Activated T-cell treated with anti-CD3 and anti-CD28 coated beads for 1 hour (primary cell): ENCODE measurements at regions not wholly inside any gene's neighbourhood (a gene's known extent, or its start where the extent isn't known, plus 50 kb on each side); places are given as distances from the start of the nearest gene placed in this dataset.
"Not testable (repeated sequence)": the region's sequence is repeated elsewhere in the genome, so short reads cannot be mapped to it uniquely, and the experiment has no call there.

Experiments used
- DNase-seq: peaks from one replicate; pipeline ENCODE4 v3.0.0-alpha.2; 2020; ENCODE audit warnings: low read depth

DNA sequence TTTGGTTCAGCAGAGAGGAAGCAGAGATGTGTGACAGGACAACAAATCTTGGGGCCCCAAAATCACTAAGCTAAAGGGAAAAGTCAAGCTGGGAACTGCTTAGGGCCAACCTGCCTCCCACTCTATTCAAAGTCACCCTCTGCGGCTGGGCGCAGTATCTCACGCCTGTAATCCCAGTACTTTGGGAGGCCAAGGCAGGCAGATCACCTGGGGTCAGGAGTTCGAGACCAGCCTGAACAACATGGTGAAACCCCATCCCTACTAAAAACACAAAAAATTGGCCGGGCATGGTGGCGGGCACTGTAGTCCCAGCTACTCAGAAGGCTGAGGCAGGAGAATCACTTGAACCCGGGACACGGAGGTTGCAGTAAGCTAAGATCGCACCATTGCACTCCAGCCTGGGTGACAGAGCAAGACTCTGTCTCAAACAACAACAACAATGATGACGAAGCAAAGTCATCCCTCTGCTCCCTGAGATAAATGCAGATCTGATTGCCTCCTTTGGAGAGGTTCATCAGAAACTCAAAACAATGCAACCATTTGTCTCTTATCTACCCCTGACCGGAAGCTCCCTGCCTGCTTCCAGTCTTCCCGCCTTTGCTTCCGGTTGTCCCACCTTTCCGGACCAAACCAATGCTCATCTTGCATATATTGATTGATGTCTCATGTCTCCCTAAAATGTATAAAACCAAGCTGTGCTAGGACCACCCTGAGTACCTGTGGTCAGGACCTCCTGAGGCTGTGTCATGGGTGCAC, 136.4 kb upstream of the AFDN start:
- DNase-seq, result not testable (repeated sequence)

DNA sequence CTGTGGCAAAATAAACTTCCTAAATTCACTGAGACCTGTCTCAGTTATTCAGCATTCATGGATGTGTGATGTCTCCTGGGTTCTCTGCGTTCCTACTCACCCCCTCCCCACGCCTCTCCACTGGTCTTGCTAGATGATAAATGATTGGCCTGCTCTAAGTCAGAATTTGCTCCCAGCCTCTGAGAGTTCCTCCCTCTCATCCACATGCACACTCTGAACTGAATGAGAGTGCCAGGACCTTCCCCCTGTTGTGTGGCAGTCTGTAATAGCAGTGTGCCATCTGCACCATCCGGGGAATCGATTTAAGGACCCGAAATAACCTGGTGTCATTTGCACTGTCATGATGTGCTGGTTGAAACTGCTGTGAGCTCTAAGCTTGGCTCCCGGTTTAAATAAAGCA, 135.8 kb upstream of the AFDN start:
- DNase-seq, result no peak

DNA sequence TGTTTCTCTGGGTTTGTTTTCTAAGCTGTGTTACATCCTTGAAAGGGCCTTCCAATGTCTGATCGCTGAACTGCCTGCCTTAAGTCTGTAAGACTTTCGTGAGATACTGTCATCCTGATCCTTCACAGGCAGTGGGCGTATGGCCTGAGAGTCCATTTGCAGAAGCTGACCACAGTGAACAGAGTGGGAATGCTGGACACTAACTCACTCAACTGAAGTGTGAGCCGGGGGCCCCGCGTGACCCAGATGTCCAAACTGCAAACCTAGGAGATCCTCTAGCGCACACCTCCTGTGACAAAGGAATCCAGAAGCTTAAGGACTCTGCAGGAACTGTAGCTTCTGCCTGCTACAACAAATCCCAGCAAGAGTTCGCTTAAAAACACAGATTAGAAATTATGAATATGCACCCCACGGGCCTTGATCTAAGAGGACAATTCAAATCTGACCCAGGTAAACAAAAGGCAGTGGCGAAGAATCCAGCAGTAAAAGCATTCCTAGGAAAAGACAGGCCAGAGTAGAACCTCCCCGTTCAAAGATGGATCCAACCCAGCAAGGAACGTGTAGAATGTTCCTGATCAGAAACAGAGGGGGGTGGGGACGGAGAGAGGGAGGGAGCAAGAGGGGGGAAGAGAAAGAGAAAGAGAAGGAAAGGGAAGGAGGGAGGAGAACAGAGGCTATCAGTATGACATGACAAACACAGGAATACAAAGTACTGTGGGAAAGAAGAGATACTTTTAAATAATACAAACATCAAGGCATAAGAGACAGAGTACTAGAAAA, 135.0 kb upstream of the AFDN start:
- DNase-seq, result no peak

DNA sequence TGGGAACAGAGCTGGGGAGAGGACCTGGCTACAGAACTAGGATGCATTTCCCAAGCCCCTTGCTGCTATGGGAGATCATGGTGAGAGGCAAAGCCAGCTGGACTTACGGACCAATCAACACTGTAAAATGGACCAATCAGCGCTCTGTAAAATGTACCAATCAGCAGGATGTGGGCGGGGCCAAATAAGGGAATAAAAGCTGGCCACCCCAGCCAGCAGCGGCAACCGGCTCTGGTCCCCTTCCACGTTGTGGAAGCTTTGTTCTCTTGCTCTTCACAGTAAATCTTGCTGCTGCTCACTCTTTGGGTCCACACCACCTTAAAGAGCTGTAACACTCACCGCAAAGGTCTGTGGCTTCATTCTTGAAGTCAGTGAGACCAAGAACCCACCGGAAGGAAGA, 133.2 kb upstream of the AFDN start:
- DNase-seq, result not testable (repeated sequence)

DNA sequence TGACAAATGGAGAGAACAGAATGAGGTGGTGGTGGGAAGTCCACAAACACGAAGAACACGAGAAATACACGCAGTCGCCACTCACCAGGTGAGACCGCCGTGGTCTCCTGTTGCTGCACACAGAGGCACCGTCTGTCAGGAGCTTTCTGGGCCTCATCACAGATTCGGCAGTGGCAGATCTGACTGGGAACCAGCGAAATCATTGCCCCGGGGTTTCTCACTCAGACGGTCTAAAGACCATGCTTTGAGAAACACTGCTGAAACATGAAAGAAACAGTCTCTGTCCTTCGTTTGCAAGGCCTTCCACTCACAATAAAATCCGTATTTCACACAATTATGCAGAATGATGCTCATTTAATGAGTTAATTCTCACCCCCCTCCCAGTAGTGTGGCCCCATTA, 130.9 kb upstream of the AFDN start:
- no peak for DNase-seq

DNA sequence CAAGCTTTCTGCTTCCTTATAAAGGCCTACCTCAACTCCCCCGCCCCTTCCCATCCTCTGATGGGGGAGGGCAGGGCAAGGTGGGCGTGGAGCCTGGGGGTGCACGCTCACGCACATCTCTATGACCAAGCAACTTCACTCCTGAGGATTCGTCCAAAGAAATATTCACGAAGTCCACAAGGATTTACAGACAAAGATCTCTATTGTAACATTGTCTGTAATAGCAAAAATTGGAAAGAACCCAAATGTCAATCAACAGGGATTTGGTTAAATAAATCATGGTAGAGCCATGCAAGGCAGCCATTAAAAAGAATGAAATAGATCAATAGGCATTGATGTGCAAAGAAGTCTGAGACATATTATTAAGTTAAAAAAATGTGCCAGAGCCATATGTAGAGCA, 130.4 kb upstream of the AFDN start:
- no peak for DNase-seq

DNA sequence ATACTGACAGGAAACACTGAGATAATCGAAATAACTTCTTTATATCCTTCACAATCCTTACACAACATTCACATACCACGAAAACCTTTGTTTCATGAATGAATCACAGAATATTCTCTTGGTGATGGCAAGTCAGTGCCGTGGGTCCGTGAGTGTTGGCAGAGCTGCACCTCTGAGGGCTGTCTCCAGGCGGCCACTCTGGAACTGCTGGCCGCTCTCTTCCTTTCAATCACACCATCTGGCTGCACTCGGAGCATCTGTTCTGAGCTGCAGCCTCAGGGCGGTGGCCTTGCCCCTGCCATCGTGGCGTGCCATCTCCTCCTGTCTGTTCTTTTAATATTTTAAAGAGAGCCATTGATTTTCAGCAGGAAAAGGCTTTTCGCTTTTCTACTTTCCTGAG, 129.4 kb upstream of the AFDN start:
- no peak for DNase-seq

DNA sequence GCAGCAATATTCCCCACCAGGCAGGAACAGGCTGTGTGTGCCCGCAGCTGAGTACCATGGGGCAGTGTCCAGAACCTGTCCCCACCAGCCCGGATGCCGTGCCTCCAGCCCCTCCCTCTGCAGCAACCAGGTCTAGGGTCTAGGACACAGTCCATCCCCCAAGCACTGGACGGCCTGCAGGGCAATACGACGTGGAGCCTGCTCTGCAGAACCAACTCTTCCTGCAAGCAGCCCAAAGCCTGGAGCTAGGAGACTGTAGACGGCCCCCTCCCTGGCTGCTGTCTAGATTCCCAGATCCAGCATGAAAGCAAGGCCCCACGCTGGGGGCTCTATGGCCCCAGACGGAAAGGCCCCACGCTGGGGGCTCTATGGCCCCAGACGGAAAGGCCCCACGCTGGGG, 128.2 kb upstream of the AFDN start:
- DNase-seq, result no peak

DNA sequence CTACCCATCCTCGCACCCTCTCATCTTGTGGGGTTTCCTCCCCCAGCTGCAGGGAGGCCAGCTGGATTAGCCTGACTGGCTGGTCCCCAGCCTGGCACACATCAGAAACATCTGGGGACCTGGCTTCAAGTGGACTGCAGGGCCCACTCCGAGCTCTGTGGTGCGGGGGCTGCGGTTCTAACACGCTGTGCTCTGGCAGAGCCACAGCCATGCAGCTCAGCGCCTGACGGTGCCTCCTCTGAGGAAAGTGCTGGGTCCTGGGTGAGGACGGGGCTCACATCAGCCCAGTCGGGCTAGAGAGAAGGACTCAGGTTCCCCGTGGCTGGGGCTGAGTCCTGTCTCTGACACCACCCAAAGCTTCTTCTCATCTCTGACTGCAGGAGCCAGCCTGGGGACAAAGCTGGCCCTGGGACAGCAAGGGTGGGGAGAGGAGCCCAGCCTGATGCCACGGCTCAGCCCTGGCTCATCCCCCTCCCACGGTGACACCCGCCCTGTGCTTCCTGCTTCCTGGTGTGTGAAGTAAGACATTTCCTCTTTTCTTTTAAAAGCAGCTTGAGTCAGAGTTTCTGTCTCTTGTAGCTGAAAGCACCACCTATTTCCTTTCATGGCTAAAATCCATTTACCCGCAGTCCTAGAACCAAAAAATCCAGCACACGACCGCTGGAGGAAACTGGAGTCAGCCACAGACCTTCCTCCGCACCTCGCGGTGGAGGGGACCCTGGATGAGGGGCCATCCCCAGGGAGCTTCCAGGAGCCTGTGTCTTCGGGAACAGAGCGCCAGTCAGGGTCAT, 127.4 kb upstream of the AFDN start:
- peak; percentile 17 for DNase-seq

DNA sequence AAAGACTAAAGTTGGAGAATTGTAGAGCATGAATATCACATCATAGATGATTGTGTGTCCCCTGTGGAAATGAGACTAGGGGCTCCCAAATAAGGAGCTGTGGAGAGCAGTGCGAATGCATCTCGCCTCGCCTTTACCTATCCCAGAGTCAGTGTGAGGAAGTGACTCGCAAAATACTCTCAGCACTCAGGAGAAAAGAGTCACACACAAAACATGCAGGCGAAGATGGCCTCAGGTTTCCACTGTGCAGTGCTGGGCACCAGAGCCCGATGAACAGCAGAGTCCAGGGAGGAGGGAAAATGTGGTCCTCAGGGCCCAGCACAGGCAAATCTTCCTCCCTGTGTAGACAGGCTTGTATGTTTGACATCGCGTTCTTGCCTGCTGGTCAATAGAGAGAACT, 126.5 kb upstream of the AFDN start:
- DNase-seq, result no peak

DNA sequence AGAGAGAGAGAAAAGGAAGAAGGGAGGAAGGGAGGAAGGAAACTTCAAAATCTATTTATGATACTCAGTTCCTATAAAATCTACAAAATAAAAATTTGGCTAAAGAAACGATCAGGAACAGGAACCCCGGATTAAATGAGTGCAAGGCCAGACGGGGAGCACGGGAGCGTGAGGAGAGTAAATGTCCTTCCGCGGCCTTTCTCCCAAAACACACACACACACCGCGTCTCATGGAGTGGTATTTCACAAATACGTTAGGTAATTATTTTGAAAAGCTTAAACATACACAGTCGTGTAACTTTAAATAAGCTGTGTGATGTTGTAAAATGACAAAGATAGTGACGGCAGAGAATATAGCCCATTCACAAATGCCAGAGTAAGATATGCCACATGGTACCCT, 125.7 kb upstream of the AFDN start:
- DNase-seq, result no peak

DNA sequence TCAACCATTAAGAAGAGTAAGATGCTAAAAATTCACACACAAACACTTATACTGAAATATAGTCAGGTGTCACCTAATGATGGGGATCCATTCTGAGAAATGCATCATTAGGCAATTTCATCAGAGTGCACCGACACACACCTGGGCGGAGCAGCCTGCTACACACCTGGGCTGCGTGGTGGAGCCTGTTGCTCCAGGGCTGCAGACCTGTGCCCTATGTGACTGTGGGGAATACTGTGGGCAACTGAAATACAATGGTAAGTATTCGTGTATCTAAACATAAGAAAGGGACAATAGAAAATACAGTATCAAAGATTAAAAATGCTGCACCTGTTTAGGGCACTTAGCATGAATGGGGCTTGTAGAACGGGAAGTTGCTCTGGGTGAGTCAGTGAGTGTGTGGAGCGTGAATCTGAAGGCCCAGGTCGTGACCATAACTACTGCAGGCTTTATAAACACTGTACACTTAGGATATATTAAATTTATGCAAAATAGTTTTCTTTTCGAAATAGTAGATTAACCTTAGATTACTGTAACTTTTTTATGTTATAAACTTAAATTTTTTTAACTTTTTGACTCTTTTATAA, 124.4 kb upstream of the AFDN start:
- no peak for DNase-seq

DNA sequence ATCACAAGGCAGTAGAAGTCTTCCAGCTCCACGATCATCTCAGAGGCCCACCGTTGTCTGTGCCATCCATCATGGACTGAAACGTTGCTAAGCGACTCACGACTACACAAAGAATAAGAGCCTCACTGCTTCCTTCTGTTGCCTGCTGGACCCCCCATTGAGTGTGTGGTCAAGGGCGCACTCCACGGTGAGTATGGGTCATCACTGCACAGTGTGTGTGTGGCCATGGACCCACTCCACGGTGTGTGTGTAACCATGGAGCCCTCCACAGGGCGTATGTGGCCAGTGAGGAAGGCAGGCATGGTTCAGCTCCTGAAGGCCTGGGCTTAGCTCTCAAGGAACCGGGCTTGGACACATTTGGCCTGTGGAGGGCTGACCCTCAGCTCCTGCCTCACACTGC, 123.4 kb upstream of the AFDN start:
- DNase-seq, result no peak

DNA sequence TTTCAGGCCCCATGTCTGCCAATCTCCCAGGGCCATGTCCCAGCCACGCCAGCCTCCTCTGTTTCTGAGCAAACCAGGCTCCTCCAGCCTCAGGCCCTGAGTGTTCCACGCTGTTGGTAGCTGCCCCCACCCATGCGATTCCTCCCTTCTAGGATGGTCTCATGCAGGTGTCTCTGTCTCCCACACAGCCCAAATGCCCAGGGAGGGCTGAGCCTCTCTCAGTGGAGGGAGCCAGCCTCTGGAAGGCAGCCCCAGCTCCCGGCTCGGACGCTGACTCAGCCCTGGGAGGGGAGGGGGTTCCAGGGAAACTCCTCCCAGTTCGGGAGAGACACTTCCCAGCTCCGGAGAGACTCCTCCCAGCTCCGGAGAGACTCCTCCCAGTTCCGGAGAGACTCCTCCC, 122.9 kb upstream of the AFDN start:
- DNase-seq, result no peak

DNA sequence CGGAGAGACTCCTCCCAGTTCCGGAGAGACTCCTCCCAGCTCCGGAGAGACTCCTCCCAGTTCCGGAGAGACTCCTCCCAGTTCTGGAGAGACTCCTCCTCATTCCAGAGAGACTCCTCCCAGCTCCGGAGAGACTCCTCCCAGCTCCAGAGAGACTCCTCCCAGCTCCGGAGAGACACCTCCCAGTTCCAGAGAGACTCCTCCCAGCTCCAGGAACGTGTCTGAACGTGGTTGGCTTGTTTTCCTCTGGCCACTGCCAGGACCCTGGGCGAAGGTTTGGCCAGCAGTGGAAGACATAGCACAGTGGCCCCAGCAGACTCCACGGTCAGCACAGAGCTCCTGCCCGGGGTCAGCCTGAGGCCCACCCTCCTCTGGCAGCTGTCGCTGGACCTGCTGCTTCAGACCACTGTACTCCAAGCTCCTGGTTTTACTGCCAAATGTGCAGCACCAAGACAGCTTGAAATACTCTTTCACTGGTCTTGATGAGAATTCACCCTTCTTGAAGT, 122.3 kb upstream of the AFDN start:
- DNase-seq, result no peak

DNA sequence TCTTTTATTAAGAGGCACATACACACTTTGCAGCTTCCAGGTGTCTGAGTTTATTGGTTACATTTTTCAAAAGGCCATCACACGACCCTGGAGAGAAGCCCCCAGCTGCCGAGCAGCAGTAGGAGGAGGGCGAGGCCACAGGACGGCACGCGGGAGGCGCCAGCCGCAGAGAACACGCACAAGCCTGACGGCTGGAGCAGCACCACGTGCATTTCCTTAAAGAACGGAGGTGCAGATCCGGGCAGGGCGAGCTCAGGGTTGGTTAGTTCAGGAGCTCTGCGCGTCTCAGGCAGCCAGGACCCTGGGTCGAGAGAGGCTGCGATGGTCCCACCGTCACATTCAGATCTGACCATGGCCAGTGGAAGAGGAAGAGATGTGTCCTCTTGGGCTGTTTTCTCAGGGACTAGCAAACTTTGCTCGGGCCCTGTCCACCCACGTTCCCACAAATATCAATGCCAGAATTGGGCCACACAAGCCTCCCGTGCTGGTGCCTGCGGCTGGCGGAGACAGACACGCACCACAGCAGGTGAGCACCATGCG, 121.4 kb upstream of the AFDN start:
- DNase-seq, result no peak

DNA sequence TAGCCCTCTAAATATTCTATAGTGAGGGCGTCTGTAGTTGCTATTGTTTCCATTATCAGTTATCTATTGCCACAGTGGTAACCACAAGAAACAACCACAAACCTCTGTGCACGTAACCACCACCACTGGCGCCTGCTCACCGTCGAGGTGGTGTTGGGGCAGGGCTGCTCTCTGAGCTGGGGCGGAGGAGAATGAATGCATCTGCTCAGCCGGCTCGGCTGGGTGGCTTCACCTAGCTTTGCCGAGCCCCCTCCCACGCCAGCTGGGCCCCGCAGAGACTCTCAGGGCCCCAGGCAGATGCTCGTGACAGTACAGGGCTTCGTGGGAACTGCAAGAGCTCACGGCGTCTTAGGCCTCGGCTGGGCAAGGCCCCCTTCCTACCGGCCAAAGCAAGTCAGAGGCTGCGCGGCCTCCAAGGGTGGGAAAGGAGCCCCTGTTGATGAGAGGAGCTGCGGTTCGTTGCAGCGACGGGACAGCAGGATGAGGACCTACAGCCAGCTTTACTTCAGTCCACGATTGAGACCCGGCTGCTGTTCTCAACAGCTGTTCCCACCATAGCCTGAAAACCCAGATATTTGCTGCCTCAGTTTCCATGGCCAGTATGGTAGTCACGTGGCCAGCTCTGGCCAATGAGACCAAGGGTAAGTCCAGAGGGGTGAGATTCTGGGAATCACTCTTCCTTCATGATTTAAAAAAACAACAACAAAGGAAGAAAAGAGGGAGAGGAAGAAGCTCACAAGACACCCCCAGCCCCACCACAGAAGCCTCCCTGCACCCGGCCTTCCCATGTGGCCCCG, 120.2 kb upstream of the AFDN start:
- DNase-seq, result peak; percentile 39

DNA sequence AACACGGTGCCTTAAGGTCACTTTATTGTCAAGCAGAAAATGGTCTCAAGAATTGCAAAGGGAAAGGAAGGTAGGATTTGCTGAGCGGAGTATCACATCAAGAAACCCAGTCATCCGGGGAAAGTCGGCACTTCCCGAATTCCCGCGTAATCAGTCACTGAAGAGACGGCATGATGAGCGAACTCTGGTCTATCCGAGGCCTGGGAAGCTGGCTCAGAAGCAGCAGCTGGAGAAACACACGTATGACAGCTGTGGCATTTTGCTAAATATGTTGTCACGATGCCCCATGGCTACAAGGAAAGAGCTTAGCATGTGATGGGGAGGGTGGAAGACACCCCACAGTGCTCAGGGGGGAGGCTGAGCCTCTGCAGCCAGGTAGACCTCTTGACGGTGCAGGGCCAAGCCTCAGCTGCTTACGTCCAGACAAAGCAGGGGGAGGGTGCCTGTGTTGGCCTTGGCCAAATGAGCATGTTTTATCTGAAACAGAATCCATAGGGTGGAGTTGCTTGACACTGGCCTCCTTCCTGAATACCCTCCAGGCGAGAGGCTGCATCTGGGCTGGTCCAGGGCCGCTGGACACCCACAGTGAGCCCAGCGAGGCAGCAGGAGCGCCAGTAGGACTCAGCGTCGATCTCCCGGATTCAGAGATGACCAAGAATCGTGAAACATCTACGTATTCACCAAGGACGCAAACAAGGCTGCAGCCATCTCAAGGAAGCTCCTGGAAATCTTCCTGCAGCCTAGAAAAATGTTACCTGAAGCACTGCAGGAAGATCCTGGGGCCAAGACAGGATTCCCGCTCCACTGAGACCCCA, 118.8 kb upstream of the AFDN start:
- DNase-seq, result no peak

DNA sequence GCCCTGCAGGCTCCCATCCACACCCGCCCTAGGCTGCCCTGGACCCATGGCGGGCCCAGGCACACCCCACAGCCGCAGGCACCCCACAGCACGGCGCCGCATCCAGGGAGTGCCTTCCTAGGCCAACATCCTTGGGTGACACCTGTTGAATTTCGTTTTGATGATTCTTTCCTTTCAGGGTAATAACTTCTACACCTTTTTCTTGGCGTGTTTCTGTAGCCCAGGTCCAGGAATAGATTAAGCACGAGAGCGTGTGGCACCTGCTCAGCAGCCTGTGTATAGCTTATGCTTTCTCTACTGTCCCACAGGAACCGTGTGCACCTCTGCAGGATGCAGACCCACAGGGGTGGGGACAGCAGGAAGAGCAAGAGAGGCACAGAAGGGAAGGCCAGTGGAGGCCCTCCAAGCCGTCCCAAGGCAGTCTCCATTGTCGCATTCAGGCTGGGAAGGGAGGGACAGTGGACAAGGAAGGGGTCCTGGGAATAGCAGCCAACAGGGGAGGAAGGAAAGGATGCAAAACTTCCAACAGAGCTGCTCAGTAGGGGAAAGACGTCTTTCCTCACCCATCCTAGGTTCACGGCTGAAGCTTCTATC, 118.1 kb upstream of the AFDN start:
- DNase-seq, result no peak

DNA sequence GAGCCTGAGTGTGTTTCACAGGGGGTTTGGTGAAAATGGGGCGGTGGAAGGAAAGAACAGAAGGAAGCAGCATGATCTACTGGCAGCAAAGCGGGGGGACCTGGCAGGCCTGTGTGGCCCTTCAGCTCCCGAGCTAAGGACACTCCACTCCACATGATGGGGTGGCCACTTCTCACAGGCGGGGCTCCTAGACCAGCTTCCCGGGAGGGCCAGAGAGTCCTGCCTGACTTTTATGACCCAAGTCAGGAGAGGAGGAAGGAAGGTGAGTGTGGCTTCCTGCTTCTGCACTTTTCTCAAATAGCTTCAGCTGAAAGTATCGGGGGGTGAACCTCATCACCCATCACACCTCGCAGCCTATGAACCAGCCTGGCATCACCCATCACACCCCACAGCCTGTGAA, 117.5 kb upstream of the AFDN start:
- no peak for DNase-seq
